ENCODE measurements at regions not wholly inside any gene's neighbourhood (a gene's known extent, or its start where the extent isn't known, plus 50 kb on each side); places are given as distances from the start of the nearest gene placed in this dataset.

DNA sequence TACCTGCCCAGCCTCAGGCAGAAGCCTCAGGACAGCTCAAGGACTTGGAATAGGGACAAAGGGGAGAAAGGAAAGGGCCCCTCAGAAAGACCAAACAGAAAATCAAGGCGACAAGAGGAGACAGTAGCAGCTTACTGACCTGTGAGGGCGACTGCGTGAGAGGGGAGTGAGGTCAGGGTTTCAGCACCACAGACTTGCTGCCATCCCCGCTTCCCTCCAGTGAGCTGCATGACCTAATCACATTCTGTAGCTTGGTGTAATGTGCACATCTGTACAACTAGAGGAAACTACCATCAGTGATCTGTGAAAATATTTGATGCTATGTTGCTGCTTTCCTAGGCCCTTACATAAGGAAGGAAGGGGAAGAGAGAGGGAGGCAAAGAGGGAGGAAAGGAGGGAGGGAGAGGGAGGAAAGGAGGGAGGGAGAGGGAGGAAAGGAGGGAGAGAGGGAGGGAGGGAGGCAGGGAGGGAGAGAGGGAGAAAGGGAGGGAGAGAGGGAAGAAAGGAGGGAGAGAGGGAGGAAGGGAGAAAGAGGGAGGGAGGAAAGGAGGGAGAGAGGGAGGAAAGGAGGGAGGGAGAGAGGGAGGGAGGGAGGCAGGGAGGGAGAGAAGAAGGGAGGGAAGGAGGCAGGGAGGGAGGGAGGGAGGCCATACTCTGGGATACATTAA, 404.9 kb upstream of the CDH5 start:
- H3K27ac Mint-ChIP-seq = peak overlapping the region; percentile 64
- peaks cover 80% of the 10 kb centered on the region for H3K4me1 Mint-ChIP-seq
- TF ChIP-seq, protein P1, sequence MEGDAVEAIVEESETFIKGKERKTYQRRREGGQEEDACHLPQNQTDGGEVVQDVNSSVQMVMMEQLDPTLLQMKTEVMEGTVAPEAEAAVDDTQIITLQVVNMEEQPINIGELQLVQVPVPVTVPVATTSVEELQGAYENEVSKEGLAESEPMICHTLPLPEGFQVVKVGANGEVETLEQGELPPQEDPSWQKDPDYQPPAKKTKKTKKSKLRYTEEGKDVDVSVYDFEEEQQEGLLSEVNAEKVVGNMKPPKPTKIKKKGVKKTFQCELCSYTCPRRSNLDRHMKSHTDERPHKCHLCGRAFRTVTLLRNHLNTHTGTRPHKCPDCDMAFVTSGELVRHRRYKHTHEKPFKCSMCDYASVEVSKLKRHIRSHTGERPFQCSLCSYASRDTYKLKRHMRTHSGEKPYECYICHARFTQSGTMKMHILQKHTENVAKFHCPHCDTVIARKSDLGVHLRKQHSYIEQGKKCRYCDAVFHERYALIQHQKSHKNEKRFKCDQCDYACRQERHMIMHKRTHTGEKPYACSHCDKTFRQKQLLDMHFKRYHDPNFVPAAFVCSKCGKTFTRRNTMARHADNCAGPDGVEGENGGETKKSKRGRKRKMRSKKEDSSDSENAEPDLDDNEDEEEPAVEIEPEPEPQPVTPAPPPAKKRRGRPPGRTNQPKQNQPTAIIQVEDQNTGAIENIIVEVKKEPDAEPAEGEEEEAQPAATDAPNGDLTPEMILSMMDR (IDR thresholded peaks at IDR 0.05) = no peak

DNA sequence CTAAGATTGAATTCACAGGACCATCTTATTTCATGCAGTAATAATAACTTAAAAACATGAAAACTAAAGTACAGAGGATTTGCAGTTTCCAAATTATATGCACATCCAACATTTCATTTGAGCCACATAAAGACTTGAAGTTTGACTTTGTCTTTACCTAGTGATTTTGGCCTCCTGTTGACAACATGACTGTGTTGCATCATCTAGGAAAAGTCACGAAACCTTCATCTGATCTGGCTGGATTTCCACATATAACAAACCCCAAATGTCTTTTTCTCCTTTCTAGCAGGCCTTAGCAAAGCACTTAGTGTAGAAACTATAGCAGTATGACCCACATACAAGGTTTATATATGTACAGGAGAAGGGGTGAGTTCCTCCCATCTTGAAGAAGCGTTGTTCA, 406.5 kb upstream of the CDH5 start:
- H3K4me1 Mint-ChIP-seq = peaks cover 84% of the 10 kb centered on the region
- peaks cover 3% of the 10 kb centered on the region for H3K27me3 Mint-ChIP-seq (ENCODE audit: low read depth, poor library complexity)
- no peaks in the 10 kb centered on the region for H3K9me3 Mint-ChIP-seq
- H3K36me3 Mint-ChIP-seq (ENCODE audit: low read depth) = no peaks in the 10 kb centered on the region
- peak overlapping the region; percentile 79 for H3K27ac Mint-ChIP-seq
- no peak for DNase-seq
- H3K4me3 Mint-ChIP-seq = no peak overlapping the region
- TF ChIP-seq, protein P1 (IDR thresholded peaks at IDR 0.05) = no peak

More for the DNA sequence above, 404.9 kb upstream of the CDH5 start:
- H3K27me3 Mint-ChIP-seq (ENCODE audit: low read depth, poor library complexity) = no peaks in the 10 kb centered on the region
- no peaks in the 10 kb centered on the region for H3K36me3 Mint-ChIP-seq (ENCODE audit: low read depth)
- no peak overlapping the region for H3K4me3 Mint-ChIP-seq
- H3K9me3 Mint-ChIP-seq = no peaks in the 10 kb centered on the region
- DNase-seq = peak; percentile 21

DNA sequence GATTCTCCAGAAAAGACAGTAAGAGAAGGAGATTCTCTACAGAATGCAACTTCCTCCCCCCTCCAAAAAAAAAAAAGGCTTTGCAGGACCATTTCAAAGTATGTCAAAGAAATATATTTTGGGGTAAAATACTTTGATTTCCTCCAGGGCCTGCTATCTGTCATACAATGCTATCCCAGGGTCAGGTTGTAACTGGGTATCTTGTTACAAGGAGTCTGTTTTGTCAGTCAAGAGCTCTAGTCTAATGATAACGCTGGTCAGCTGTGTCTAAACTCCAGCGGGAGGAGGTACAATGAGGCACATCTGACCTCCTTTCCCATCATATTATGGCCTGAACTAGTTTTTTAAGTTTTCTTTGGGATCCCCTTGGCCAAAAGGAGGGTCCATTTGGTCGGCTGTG, 408.4 kb upstream of the CDH5 start:
- no peaks in the 10 kb centered on the region for H3K36me3 Mint-ChIP-seq (ENCODE audit: low read depth)

DNA sequence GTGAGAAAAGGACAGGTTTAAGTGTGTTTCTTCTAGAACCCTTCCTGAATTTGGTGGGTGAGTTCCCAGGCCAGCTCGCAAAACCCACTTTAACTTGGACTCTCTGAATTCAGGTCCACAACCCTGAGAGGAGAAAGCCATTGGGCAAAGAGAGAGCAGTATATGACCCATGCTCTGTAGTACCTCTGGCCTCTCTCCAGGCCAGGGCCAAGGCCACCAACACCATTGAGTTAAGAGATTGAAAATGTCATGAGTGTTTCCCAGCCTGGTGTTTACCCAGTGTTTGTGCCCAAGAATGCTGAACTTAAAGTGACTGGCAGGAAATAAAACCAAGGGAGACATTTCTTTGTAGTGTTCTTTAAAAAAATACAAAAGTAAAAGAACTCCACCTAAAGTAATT, 410.4 kb upstream of the CDH5 start:
- Mint-ChIP-seq H3K27ac (no peak overlapping the region), H3K4me3 (no peak overlapping the region), H3K4me1 (peaks cover 50% of the 10 kb centered on the region), H3K36me3 (ENCODE audit: low read depth) (no peaks in the 10 kb centered on the region), H3K9me3 (no peaks in the 10 kb centered on the region), H3K27me3 (ENCODE audit: low read depth, poor library complexity) (peaks cover 3% of the 10 kb centered on the region)
- DNase-seq = no peak
- TF ChIP-seq, protein P1 (IDR thresholded peaks at IDR 0.05) = no peak

More for the DNA sequence above, 408.4 kb upstream of the CDH5 start:
- DNase-seq = no peak
- H3K27ac Mint-ChIP-seq = peak overlapping the region; percentile 89
- TF ChIP-seq, protein P1 (IDR thresholded peaks at IDR 0.05) = no peak
- no peak overlapping the region for H3K4me3 Mint-ChIP-seq
- peaks cover 69% of the 10 kb centered on the region for H3K4me1 Mint-ChIP-seq
- peaks cover 3% of the 10 kb centered on the region for H3K27me3 Mint-ChIP-seq (ENCODE audit: low read depth, poor library complexity)
- H3K9me3 Mint-ChIP-seq = no peaks in the 10 kb centered on the region

DNA sequence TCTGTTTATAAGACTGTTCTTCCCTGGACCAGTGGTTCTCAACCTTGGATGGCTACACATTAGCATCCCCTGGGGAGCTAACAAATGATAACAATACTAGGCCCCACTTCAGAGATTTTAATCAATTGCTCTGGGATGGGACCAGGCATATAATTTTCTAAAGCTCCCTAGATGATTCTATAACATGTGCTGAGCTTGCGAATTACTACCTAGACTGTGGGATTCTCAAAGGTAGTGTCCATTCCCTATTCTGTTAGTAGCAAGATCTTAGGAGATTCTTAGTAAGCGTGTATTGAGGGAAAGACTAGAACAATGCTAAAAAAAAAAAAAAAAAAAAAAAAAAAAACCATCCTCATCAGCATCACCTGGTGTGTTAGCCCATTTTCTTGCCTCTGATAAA, 412.0 kb upstream of the CDH5 start:
- Mint-ChIP-seq H3K9me3 (no peaks in the 10 kb centered on the region), H3K27me3 (ENCODE audit: low read depth, poor library complexity) (peaks cover 3% of the 10 kb centered on the region), H3K4me3 (no peak overlapping the region), H3K27ac (no peak overlapping the region), H3K36me3 (ENCODE audit: low read depth) (no peaks in the 10 kb centered on the region), H3K4me1 (peaks cover 41% of the 10 kb centered on the region)
- TF ChIP-seq, protein P1 (IDR thresholded peaks at IDR 0.05) = no peak
- DNase-seq = no peak

DNA sequence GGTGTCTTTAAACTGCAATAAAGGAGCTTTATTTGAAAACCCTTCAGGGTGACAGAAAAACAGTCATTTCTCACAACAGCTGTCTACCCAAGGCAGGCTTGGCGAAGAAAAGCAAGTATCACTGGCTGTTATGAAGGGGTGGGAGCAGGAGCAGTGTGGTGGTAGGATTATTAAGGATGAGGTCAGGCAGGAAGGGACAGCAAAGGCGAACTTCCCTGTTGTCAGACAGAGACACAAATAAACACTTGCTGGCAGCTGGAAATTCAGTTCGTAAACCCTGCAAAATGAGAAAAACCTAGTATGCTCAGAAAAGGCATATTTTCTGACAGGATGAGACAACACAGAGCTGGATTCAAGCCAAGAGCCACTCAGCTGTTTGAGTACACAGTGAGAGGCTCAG, 416.3 kb upstream of the CDH5 start:
- TF ChIP-seq, protein P1 (IDR thresholded peaks at IDR 0.05) = no peak
- Mint-ChIP-seq H3K36me3 (ENCODE audit: low read depth) (no peaks in the 10 kb centered on the region), H3K27ac (no peak overlapping the region), H3K4me1 (peaks cover 14% of the 10 kb centered on the region), H3K27me3 (ENCODE audit: low read depth, poor library complexity) (peaks cover 7% of the 10 kb centered on the region), H3K9me3 (no peaks in the 10 kb centered on the region), H3K4me3 (no peak overlapping the region)
- DNase-seq = no peak
